GM23338 (cell line): ENCODE measurements at regions not wholly inside any gene's neighbourhood (a gene's known extent, or its start where the extent isn't known, plus 50 kb on each side); places are given as distances from the start of the nearest gene placed in this dataset.

Experiments
- ATAC-seq: fragments of 200-7000 bp; cut with Tn5 transposase; 3 replicates; pipeline ENCODE4 v1.9.1; 2020
- DNase-seq: peaks from one replicate; pipeline ENCODE4 v3.0.0-alpha.2; 2015; ENCODE audit warnings: low spot score
- H2AFZ ChIP-seq: fragments of 200-600 bp; sonication (generic); 2 replicates; pipeline ENCODE4 v1.8.0; 2016; ENCODE audit warnings: antibody characterized with exemption, mild to moderate bottlenecking, moderate library complexity
- H3F3A ChIP-seq: fragments of 200-600 bp; sonication (generic); replicated peaks from 2 replicates; pipeline ENCODE4 v1.8.0; 2017; ENCODE audit warnings: antibody characterized with exemption, mixed run types, low read depth
- H3K27ac ChIP-seq: fragments of 200-600 bp; sonication (generic); 2 replicates; pipeline ENCODE4 v1.6.1; 2016; ENCODE audit warnings: low read depth
- H3K27me3 ChIP-seq: fragments of 200-600 bp; sonication (generic); 2 replicates; pipeline ENCODE4 v1.8.0; 2016; ENCODE audit warnings: mild to moderate bottlenecking, mixed run types, moderate library complexity; ENCODE audit not compliant: insufficient read depth
- H3K36me3 ChIP-seq: fragments of 200-600 bp; sonication (generic); 2 replicates; pipeline ENCODE4 v1.8.0; 2016; ENCODE audit warnings: mild to moderate bottlenecking; ENCODE audit not compliant: insufficient read depth
- H3K4me1 ChIP-seq: fragments of 200-600 bp; sonication (generic); 2 replicates; pipeline ENCODE4 v1.8.0; 2016; ENCODE audit warnings: mild to moderate bottlenecking, moderate library complexity; ENCODE audit not compliant: insufficient read depth
- H3K4me2 ChIP-seq: fragments of 200-600 bp; sonication (generic); 2 replicates; pipeline ENCODE4 v1.7.1; 2017; ENCODE audit warnings: mixed run types
- H3K4me3 ChIP-seq: fragments of 200-600 bp; sonication (generic); 2 replicates; pipeline ENCODE4 v1.6.1; 2016; ENCODE audit warnings: mixed run types
- H3K79me2 ChIP-seq: fragments of 200-600 bp; sonication (generic); replicated peaks from 2 replicates; pipeline ENCODE4 v1.8.0; 2017; ENCODE audit warnings: mild to moderate bottlenecking; ENCODE audit not compliant: insufficient read depth
- H3K9me2 ChIP-seq: fragments of 200-600 bp; sonication (generic); 2 replicates; pipeline ENCODE4 v1.8.0; 2017; ENCODE audit not compliant: insufficient read depth
- H4K20me1 ChIP-seq: fragments of 200-600 bp; sonication (generic); replicated peaks from 2 replicates; pipeline ENCODE4 v1.8.0; 2017; ENCODE audit warnings: mild to moderate bottlenecking; ENCODE audit not compliant: insufficient read depth
- H3K27ac Mint-ChIP-seq: 2 replicates; pipeline ENCODE4 v1.8.0; 2020; ENCODE audit warnings: inconsistent platforms, mild to moderate bottlenecking, moderate library complexity, mixed read lengths
- H3K27me3 Mint-ChIP-seq: 3 replicates; pipeline ENCODE4 v1.8.0; 2022; ENCODE audit warnings: low read depth, mild to moderate bottlenecking, moderate library complexity, mixed read lengths, inconsistent platforms; ENCODE audit not compliant: insufficient read depth, poor library complexity
- H3K36me3 Mint-ChIP-seq: 3 replicates; pipeline ENCODE4 v1.8.0; 2021; ENCODE audit warnings: low read depth, mild to moderate bottlenecking, inconsistent platforms, moderate library complexity, mixed read lengths
- H3K4me1 Mint-ChIP-seq: 3 replicates; pipeline ENCODE4 v1.8.0; 2020; ENCODE audit warnings: mild to moderate bottlenecking, inconsistent platforms, mixed read lengths
- H3K4me3 Mint-ChIP-seq: 3 replicates; pipeline ENCODE4 v1.8.0; 2021; ENCODE audit warnings: moderate library complexity, mild to moderate bottlenecking, inconsistent platforms, mixed read lengths
- H3K9me3 Mint-ChIP-seq: 3 replicates; pipeline ENCODE4 v1.8.0; 2020; ENCODE audit warnings: moderate library complexity, mild to moderate bottlenecking, inconsistent platforms, mixed read lengths
- CREB1 ChIP-seq: fragments of 250-450 bp; sonication (Bioruptor Pico); IDR thresholded peaks from 2 replicates; pipeline ENCODE4 v1.5.0; 2020; ENCODE audit warnings: low read depth, mild to moderate bottlenecking, moderate library complexity
- EZH2 ChIP-seq: fragments of 200-600 bp; sonication (generic); IDR thresholded peaks from one replicate; pipeline ENCODE4 v1.8.0; 2017; ENCODE audit warnings: antibody characterized with exemption, mild to moderate bottlenecking, low read depth; ENCODE audit not compliant: unreplicated experiment
- EZH2phosphoT487 ChIP-seq: fragments of 200-600 bp; sonication (generic); IDR thresholded peaks from one replicate; pipeline ENCODE4 v1.8.1; 2018; ENCODE audit warnings: antibody characterized with exemption; ENCODE audit not compliant: unreplicated experiment
- JUNB ChIP-seq: IDR thresholded peaks from one replicate; pipeline ENCODE4 v1.6.1; 2016; ENCODE audit warnings: antibody characterized with exemption; ENCODE audit not compliant: unreplicated experiment
- NANOG ChIP-seq: IDR thresholded peaks from 2 replicates; pipeline ENCODE4 v1.6.1; 2016; ENCODE audit warnings: antibody characterized with exemption, borderline replicate concordance
- POLR2AphosphoS5 ChIP-seq: IDR thresholded peaks from 2 replicates; pipeline ENCODE4 v1.6.1; 2016; ENCODE audit warnings: antibody characterized with exemption, low read depth
- STAT1 ChIP-seq: IDR thresholded peaks from one replicate; pipeline ENCODE4 v1.6.1; 2016; ENCODE audit warnings: antibody characterized with exemption; ENCODE audit not compliant: unreplicated experiment
- ZNF114 ChIP-seq: fragments of 250-450 bp; sonication (Bioruptor Pico); IDR thresholded peaks from 2 replicates; pipeline ENCODE4 v1.5.0; 2020; ENCODE audit warnings: mild to moderate bottlenecking, moderate library complexity
- ZNF331 ChIP-seq: fragments of 250-450 bp; sonication (Bioruptor Pico); IDR thresholded peaks from 2 replicates; pipeline ENCODE4 v1.5.0; 2020; ENCODE audit warnings: low read depth, mild to moderate bottlenecking, moderate library complexity
- TF ChIP-seq, protein P1 (sequence below): IDR thresholded peaks from one replicate; pipeline ENCODE4 v1.6.1; 2018; ENCODE audit warnings: antibody characterized with exemption; ENCODE audit not compliant: unreplicated experiment
- TF ChIP-seq, protein P2 (sequence below), 2 experiments: fragments of 200-600 bp in 1 of 2; sonication (generic) in 1 of 2; conservative IDR thresholded peaks; 2 replicates each; pipeline versions ENCODE4 v1.5.1 to v1.6.1; 2016 to 2017; ENCODE audit warnings: antibody characterized with exemption in 2 of 2, low read depth in 2 of 2, mild to moderate bottlenecking in 2 of 2, moderate library complexity in 1 of 2
- TF ChIP-seq, protein P3 (sequence below): IDR thresholded peaks from 2 replicates; pipeline ENCODE4 v1.6.1; 2016; ENCODE audit warnings: antibody characterized with exemption

DNA sequence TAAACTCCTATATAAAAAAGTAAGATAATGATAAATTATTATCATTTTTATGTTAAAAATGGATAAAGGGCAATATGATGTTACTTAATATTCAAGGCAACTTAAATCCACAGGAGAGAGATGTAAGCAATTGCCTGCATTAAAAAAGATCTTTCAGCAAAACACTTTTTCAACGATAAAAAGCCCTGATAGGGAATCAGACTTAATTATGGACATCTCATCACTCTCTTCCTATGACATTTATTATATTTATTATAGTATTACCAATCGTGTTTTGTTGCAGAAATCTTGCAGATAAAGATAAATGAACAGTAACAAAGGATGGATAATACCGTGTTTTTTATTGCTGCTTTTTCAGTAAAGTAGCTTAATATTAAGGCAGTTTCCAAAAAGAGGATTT is 178.5 kb downstream of the SH2D1A start (continued):
- TF ChIP-seq CREB1 (CRISPR knock-in tag) (no peak), EZH2phosphoT487 (no peak), JUNB (no peak), ZNF114 (CRISPR knock-in tag) (no peak), NANOG (no peak), POLR2AphosphoS5 (no peak), STAT1 (no peak)
- TF ChIP-seq, protein P1, sequence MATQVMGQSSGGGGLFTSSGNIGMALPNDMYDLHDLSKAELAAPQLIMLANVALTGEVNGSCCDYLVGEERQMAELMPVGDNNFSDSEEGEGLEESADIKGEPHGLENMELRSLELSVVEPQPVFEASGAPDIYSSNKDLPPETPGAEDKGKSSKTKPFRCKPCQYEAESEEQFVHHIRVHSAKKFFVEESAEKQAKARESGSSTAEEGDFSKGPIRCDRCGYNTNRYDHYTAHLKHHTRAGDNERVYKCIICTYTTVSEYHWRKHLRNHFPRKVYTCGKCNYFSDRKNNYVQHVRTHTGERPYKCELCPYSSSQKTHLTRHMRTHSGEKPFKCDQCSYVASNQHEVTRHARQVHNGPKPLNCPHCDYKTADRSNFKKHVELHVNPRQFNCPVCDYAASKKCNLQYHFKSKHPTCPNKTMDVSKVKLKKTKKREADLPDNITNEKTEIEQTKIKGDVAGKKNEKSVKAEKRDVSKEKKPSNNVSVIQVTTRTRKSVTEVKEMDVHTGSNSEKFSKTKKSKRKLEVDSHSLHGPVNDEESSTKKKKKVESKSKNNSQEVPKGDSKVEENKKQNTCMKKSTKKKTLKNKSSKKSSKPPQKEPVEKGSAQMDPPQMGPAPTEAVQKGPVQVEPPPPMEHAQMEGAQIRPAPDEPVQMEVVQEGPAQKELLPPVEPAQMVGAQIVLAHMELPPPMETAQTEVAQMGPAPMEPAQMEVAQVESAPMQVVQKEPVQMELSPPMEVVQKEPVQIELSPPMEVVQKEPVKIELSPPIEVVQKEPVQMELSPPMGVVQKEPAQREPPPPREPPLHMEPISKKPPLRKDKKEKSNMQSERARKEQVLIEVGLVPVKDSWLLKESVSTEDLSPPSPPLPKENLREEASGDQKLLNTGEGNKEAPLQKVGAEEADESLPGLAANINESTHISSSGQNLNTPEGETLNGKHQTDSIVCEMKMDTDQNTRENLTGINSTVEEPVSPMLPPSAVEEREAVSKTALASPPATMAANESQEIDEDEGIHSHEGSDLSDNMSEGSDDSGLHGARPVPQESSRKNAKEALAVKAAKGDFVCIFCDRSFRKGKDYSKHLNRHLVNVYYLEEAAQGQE = no peak
- TF ChIP-seq, protein P2, sequence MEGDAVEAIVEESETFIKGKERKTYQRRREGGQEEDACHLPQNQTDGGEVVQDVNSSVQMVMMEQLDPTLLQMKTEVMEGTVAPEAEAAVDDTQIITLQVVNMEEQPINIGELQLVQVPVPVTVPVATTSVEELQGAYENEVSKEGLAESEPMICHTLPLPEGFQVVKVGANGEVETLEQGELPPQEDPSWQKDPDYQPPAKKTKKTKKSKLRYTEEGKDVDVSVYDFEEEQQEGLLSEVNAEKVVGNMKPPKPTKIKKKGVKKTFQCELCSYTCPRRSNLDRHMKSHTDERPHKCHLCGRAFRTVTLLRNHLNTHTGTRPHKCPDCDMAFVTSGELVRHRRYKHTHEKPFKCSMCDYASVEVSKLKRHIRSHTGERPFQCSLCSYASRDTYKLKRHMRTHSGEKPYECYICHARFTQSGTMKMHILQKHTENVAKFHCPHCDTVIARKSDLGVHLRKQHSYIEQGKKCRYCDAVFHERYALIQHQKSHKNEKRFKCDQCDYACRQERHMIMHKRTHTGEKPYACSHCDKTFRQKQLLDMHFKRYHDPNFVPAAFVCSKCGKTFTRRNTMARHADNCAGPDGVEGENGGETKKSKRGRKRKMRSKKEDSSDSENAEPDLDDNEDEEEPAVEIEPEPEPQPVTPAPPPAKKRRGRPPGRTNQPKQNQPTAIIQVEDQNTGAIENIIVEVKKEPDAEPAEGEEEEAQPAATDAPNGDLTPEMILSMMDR (conservative IDR thresholded peaks at IDR 0.05; ENCODE audit: low read depth in 2 of 2) = no peak

DNA sequence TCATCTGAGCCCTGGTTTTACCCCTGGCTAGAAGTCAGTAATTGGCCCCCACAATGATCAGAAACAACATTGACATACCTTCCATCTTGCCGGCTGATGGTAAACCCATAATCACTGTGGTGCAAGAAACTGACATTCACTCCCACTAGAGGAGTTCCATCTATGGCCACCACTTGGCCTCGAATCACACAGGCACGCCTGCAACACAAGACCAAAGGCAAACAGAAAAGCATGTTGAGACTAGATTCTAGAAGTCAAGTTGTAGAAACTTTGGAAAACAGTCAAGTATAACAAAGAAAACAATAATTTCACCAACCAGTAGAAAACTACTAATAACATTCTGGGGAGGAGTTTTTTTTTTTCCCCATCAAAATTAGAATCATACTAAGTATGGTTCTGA is 183.4 kb downstream of the SH2D1A start:
- Histone ChIP-seq H3K27ac (no peak overlapping the region), H3K36me3 (no peaks in the 10 kb centered on the region), H3K4me3 (no peak overlapping the region), H3K27me3 (no peaks in the 10 kb centered on the region), H3K4me2 (no peak overlapping the region), H3K4me1 (peaks cover 13% of the 10 kb centered on the region), H2AFZ (no peak overlapping the region), H3K79me2 (no peaks in the 10 kb centered on the region), H3F3A (no peaks in the 10 kb centered on the region), H3K9me2 (no peaks in the 10 kb centered on the region), H4K20me1 (no peaks in the 10 kb centered on the region)
- DNase-seq (no peak), ATAC-seq (no peak)
- Mint-ChIP-seq H3K9me3 (no peaks in the 10 kb centered on the region), H3K27me3 (peaks cover 3% of the 10 kb centered on the region), H3K4me1 (peaks cover 22% of the 10 kb centered on the region), H3K27ac (no peak overlapping the region), H3K4me3 (no peak overlapping the region), H3K36me3 (no peaks in the 10 kb centered on the region)
- TF ChIP-seq, protein P1 = no peak
- TF ChIP-seq STAT1 (no peak), EZH2 (no peak), EZH2phosphoT487 (no peak), ZNF114 (CRISPR knock-in tag) (no peak), ZNF331 (no peak)
- TF ChIP-seq, protein P3, sequence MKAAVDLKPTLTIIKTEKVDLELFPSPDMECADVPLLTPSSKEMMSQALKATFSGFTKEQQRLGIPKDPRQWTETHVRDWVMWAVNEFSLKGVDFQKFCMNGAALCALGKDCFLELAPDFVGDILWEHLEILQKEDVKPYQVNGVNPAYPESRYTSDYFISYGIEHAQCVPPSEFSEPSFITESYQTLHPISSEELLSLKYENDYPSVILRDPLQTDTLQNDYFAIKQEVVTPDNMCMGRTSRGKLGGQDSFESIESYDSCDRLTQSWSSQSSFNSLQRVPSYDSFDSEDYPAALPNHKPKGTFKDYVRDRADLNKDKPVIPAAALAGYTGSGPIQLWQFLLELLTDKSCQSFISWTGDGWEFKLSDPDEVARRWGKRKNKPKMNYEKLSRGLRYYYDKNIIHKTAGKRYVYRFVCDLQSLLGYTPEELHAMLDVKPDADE = no peak
